T47D (cell line): ENCODE measurements at regions not wholly inside any gene's neighbourhood (a gene's known extent, or its start where the extent isn't known, plus 50 kb on each side); places are given as distances from the start of the nearest gene placed in this dataset.
A peak's percentile ranks its signal among the peaks of the same experiment; 100 is the strongest.

Source experiments
- DNase-seq, 2 experiments: peaks; one replicate each; pipeline versions ENCODE4 v3.0.0 to v3.0.0-alpha.2; 2011 to 2012; ENCODE audit warnings: low read depth in 1 of 2, low spot score in 1 of 2
- JUND ChIP-seq: IDR thresholded peaks from 2 replicates; pipeline ENCODE4 v1.6.1; 2012; ENCODE audit warnings: low read depth
- in situ Hi-C: cut with HindIII; loops from 2 replicates; pipeline ENCODE4 v1.10.0; 2016; ENCODE audit warnings: low sequenced_read_pairs, low pct_unique_long_range_greater_than_20kb

DNA sequence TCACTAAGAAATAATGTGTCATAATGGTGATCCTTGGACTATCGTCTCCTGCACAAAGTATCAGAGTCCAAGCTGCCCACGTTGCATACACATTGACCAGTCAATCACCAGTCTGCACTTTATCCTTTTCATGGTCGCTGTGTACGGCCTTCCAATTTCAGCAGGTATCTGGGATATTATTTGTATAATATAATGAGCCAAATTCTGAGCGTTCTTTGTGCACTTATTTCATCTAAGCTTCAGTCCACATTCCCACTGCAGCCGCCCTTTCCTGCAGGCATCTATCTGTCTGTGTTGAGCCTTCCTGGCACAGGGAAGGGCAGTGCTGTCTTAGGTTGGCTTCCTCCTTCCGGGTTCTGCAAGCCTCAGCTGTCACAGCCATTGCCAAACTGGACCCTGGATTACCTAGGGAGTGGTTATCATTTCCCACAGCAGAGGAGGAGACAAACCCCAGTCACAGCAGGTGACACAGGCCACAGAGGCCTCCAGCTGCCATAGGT lies 174.3 kb downstream of the TTLL2 start:
- no peak for TF ChIP-seq JUND
- DNase-seq = no peak
- in situ Hi-C loops = no loop called here

GRCh38 chr6:167500961-167501360 lies 176.1 kb downstream of the TTLL2 start:
- no peak for TF ChIP-seq JUND
- in situ Hi-C loops = no loop called here
- no peak for DNase-seq

GRCh38 chr6:167501831-167502385 lies 177.0 kb downstream of the TTLL2 start:
- in situ Hi-C loops = no loop called here
- TF ChIP-seq JUND = no peak
- peak in 1 of 2 experiments; percentile 58 for DNase-seq

DNA sequence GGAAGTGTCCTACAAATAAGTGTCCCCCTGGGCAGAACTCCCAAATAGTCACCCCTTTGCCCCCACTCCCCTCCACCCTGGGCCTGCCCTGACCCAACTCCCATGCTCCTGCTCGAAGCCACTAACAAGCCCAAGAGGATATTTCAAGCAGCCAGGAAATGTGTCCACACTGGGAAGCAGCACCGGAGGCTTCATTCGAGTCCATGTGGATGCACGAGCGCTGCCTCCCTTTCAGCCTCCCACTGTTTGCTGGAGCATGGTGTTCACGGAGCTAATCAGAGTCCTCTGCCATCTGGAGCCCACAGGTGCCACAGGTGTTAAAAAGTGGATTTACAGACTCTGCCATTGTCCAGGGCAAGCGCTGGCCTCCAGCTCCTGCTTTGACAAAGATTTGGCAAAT lies 177.6 kb downstream of the TTLL2 start:
- DNase-seq = no peak
- no peak for TF ChIP-seq JUND
- in situ Hi-C loops = no loop called here

- in situ Hi-C loops = no loop called here
- DNase-seq = no peak
- TF ChIP-seq JUND = no peak
Observed at GRCh38 chr6:167504385-167504961, 179.6 kb downstream of the TTLL2 start.

GRCh38 chr6:167505199-167505598 lies 180.3 kb downstream of the TTLL2 start:
- DNase-seq = no peak
- no peak for TF ChIP-seq JUND
- in situ Hi-C loops = no loop called here

DNA sequence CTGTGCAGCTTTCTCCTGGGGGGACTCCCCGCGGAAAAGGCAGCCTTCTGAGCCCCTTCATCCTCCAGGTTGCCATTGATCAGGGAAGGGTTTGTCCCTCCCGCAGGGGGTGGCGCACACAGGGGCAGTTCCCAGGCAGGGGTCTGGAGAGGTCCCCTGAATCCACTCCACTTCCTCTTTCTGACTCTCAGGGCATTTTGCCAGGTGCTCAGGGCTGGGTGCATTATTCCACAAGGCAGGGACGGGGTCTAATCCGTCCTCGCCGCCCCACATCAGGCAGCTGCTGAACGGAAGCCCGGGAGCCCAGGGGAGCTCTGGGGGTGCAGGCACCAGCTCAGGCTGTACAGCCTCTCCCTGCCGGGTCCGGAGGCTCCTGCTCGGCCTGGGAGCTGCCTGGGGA lies 180.9 kb downstream of the TTLL2 start:
- DNase-seq = no peak
- TF ChIP-seq JUND = no peak
- in situ Hi-C loops = no loop called here

GRCh38 chr6:167506443-167507301 lies 181.8 kb downstream of the TTLL2 start:
- no peak for DNase-seq
- TF ChIP-seq JUND = no peak
- in situ Hi-C loops = no loop called here

DNA sequence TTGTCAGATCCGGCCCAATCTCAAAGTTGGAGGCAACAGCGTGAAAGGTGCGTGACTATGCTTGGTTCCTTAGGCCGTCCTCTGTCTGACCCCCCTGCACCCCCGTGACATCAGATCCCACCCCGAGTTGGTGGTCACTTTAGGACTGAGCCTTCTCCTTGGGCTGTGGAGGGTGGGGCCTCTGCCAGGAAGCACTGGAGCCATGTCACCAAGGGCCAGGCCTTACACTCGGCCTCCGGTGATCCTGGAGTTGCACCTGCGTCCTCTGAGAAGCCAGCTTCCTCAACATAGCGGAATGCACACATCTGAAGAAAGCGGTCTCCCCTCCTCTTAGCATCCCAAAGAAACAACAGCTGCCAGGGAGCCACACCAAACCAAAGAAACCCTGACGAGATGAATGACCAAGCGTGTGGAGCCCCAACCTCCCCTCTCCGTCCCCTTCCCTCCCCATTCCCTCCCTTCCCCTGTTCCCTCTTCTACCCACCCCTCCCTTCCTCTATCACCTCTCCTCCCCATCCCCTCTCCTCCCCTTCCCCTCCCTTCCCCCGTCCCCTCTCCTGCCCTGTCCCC lies 182.6 kb downstream of the TTLL2 start:
- TF ChIP-seq JUND = no peak
- DNase-seq = no peak
- in situ Hi-C loops = no loop called here

DNA sequence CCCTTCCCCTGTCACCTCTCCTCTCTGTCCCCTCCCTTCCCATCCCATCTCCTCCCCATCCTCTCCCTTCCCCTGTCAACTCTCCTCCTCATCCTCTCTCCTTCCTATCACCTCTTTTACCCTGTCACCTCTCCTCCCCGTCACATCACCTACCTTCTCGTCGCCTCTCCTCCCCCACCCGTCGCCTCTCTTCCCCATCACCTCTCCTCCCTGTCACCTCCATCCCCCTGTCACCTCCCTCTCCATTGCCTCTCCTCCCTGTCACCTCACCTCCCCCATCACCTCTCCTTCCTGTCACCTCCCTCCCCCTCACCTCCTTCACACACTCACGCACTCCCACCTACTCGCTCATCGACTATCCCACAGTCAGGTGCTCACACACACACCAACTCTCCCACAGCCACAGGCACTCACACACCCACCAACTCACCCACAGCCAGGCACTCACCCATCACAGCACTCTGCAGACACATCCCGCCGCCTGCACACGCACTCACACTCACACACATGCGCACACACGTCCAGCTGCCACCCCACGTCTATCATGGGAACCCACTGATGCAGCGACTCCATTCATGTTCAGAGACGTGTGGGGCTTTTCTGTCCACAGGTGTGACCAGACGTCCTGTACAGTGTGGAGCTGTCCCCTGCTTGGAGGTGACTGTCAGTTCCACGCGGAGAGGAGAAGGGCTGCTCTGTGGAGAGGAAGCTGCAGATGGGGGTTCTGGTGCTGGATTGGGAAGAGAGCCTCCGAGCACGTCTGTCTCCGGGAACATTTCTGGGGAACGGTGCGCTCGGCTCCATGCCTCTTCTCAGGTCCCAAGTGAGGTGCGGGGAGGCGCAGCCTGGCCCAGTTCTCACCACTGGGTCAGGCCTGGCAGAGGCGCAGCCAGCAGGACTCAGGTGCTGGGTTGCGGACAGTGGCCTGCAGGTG lies 184.3 kb downstream of the TTLL2 start:
- TF ChIP-seq JUND = no peak
- in situ Hi-C loops = no loop called here
- no peak for DNase-seq

DNA sequence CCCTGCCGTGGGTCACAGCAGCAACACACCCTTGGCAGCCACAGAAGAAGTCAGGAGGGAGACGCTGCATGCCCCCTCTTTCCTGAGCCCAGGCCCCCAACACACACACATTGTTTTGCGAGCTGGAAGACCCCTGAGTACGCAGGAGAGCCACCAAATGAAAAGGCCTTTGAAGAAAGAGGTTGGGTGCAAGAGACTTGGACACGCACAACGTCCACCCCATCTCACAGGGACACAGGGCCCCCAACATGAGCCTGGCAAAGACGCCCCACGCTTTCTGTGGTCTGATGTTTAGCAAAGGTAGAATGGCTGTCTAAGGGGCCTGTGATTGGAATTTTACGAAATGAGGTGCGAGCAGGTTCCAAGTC lies 185.0 kb downstream of the TTLL2 start:
- no peak for TF ChIP-seq JUND
- in situ Hi-C loops = no loop called here
- DNase-seq = no peak

- DNase-seq = no peak
- TF ChIP-seq JUND = no peak
- in situ Hi-C loops = no loop called here
Observed at GRCh38 chr6:167510648-167511047, 185.8 kb downstream of the TTLL2 start.
